HG02798 (cell line): ENCODE measurements at regions not wholly inside any gene's neighbourhood (a gene's known extent, or its start where the extent isn't known, plus 50 kb on each side); places are given as distances from the start of the nearest gene placed in this dataset.

Experiments used
- ATAC-seq: cut with Tn5 transposase; IDR thresholded peaks from one replicate; pipeline ENCODE4 v1.9.1; 2021; ENCODE audit warnings: mild to moderate bottlenecking; ENCODE audit not compliant: unreplicated experiment, poor library complexity

DNA sequence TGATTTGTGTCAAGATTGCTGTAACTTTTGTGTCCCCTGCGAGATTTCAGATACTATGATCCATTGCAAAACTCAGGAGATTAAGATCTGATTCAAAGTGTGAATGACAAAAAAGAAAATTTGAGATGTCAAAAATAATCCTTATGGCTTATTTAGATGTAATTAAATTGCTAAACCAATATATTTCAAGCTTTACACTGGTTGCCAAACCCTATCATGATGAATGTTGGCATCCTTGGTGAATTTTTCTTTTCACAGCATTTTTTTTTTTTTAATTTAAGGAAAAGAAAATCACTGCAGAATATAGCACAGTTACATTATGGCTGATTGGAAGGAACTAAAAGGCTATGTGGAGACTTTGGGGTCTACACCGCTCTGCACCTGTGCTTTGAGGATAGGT is 133.5 kb upstream of the PITRM1 start:
- no peak for ATAC-seq

DNA sequence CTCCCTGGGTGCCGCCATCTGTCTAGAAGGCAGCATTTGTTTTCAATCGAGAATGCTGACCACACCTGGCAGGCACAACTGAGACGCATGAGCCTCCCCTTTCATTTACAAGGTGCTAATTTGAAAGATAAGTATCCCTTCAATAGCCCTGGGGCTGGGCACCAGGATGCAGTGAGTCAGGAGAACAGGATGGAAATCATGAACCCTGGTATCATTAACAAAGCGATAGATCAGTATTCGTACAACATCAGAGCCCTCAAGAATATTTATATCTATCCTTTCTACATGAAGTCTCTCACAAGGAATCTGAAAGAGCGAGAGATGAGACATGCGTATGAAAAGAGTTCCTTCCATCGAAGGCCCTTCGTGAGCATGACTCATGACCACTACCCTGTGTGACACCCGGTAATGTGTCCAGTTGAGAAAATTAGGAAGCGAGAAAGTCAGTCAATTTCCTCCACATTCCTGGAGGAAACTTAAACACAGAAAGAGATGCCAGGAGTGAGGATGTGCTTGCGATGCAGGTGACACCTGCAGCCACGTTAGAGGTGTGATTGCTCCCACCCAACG is 123.1 kb upstream of the PITRM1 start:
- ATAC-seq: no peak

- no peak for ATAC-seq
Measured at GRCh38 chr10:3294919-3295581, 122.5 kb upstream of the PITRM1 start.

DNA sequence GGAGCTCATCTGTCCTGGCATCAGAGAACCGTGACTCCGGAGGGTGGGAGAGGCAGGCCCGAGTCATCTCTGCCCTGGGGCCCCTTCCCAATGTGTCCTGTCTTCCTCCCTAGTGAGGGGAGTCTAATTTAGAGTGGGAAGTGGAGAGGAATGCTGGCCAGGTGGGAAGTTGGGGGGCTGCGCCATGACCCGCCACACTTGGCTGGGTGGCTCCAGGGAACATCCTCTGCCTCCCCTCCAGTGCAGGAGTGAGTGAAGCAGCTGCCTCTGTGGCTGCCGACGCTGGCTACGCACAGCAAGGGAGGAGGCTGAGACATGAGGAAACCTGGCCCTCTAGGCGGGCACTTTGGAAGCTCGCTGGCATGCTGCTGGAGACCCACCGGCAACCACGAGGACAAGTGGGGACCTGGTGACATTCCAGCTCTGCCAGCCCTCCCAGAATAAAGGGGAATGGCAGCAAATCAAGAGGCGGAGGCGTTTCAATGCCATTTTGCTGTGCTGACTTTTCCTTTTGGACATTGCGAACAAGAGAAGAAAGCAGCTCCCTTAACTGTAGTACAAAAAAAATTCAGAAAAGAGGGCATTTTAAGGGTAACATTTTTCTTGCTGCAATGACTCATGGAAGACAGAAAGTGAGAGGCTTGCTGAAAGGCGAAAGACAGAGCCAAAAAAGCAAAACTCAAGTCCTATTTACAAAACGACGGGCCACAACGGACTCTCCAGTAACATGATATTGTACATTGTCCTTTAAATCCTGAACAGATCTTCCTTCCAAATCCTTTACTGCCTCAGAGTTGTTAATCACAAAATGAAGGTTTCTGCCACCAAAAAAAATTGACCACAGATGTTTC is 121.2 kb upstream of the PITRM1 start:
- ATAC-seq: no peak

GRCh38 chr10:3292636-3293035 is 120.1 kb upstream of the PITRM1 start:
- ATAC-seq: no peak

- ATAC-seq: no peak
Measured at GRCh38 chr10:3290550-3290949, 118.0 kb upstream of the PITRM1 start.

GRCh38 chr10:3287572-3288445 is 115.2 kb upstream of the PITRM1 start:
- no peak for ATAC-seq

DNA sequence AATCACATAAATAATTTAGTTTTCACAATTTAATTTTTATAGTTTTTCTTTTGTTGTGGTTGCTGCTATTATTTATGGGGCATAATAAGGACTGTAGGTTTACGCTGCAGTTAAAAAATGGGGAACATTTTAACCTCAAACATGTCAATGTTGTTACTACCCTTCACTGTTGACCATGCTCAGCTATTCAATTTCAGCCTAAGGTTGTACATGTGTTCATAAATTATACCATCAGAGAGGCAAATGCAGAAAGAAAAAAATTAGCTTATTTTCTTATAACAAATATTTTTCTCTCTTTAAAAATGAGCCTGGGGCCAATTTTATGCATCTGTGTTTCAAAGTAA is 110.1 kb upstream of the PITRM1 start:
- no peak for ATAC-seq

DNA sequence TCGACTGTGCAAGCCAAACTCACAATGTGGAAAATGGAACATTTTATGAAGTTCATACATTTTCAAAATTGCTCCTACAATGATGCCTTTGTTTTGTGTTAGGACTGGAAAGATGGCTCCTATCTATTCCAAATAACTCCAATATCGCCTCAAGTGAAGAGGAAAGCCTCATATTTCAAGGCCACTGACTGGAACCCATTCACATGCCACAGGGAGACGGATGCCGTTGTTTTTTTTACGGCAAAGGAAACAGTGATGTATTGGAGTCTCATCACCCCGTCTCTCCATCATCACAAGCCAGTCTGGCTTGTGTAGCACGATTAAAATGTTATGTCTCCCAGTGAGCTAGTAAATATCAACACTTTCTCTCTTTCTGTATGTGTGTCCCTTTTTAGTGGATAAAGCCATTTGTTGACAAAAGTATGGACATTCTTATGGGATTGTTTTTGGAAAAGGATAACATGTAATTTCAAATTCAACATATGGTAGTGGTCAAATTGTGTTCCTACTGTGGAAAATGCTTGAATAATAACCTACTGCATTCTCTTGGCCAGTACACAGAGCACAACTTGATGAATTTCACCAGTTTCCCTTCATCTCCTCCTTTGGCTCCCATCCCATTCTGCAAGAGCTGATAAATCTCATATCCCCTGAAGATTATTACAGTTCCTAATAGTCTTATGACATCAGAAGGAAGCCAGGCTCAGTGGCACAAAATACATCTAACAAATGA is 109.5 kb upstream of the PITRM1 start:
- no peak for ATAC-seq

DNA sequence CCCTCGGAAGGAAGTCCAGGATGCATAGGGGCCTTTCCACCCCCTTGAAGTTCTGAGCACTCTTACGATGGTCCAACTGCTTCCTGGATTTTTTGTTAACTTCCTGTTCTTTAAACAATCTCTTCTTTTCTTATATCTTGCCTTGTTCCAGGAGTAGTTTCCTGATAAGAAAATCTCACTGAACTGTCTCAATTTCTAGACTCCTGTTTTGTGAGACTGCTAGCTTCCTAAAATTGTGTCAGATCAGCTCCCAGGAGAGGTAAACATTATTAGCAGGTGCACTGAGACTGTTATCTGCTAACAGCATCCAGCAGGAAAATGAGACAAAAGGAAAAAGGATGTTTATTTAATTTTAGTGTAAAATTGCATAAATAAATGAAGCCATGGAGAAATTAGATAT is 106.2 kb upstream of the PITRM1 start:
- ATAC-seq: no peak

GRCh38 chr10:3277566-3277965 is 105.0 kb upstream of the PITRM1 start:
- no peak for ATAC-seq

DNA sequence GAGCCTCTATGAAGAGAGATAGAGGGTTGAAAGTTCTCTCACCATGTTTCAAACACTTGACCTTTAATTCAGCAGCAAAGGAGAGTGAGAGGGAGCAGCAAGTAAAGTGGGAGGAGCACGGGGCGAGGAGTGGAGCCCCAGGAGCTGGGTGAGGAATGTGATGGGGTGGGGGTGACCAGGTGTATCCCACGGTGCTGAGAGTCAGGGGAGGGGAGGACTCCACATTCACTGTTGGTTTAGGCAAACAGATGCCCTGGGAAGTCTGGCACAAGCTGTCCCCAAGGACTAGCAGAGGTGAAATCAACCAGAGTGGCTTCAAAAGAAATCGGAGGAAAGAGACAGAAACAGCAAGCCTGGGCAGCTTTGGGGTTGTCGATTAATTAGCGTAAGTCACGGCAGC is 101.8 kb upstream of the PITRM1 start:
- no peak for ATAC-seq

- ATAC-seq: no peak
Measured at GRCh38 chr10:3273966-3274365, 101.4 kb upstream of the PITRM1 start.

DNA sequence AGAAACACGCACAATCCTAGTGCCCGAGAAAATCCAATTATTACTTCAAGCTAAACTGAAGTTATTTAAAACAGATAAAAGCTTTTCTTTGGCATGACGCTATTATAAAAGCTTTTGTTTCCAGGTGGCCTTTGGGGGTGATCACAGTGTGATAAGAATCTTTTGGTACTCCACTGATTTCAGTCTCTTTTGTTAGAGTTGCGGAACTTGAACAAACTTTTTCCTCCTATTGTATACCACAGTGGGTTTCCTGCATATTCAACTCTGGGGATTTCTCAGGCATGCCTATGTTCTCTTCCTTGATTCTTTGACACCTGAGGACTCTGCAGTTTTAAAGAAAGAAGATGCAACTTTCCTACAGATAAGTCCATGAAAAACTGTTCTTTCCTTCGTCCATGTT is 99.7 kb upstream of the PITRM1 start:
- ATAC-seq: no peak

GRCh38 chr10:3271354-3272115 is 99.0 kb upstream of the PITRM1 start:
- ATAC-seq: no peak

GRCh38 chr10:3270577-3271316 is 98.2 kb upstream of the PITRM1 start:
- no peak for ATAC-seq

DNA sequence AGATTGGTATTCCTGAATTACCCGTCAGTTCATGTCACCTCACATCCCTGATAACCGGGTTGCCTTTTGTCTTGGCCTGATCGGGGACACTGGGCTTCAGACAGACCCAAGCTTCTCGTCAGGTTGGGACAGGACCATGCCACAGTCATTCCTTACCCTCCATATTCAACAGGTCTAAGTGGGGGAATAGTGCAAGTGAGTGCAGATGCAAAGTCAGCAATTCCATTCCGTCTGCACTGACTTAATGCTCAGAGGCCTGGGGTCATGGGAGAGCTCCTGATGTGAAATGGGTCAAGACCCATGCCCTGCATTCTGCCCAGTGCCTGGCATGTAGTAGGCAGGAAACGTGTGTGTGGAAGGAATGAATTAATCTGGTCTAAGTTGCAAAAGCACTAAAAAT is 95.4 kb upstream of the PITRM1 start:
- ATAC-seq: no peak

DNA sequence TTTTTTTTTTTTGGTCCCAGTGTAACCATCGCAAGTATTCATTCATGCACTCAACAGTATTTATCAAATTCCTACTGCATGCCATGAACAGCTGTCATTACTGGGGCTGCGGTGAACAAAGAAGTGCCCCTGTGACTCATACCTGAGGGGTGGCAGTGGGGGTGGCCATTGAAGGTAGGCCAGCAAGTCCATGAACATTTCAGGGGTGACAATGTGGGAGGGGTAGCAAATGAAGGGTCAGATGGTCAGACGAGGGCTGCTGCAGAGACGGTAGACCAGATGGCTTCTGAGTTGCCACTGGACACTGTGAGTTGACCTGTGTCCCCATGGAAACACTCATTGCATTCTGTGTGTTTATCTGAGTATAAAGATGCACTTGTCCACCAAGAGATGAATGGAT is 92.5 kb upstream of the PITRM1 start:
- ATAC-seq: no peak
